Keratinocyte (primary cell): ENCODE measurements at regions not wholly inside any gene's neighbourhood (a gene's known extent, or its start where the extent isn't known, plus 50 kb on each side); places are given as distances from the start of the nearest gene placed in this dataset.

Source experiments
- CTCF ChIP-seq, 3 experiments: IDR thresholded peaks in 1 of 3; conservative IDR thresholded peaks in 1 of 3; optimal IDR thresholded peaks in 1 of 3; 2 replicates in 2 of 3; 3 replicates in 1 of 3; pipeline versions ENCODE3 to v1.5.1; 2011; ENCODE audit warnings: low read length in 3 of 3, mild to moderate bottlenecking in 3 of 3, moderate library complexity in 2 of 3, control low read depth in 1 of 3, inconsistent platforms in 1 of 3; ENCODE audit not compliant: insufficient read depth in 2 of 3; ENCODE audit errors: extremely low read depth in 1 of 3
- EZH2 ChIP-seq: IDR thresholded peaks from one replicate; pipeline ENCODE4 v1.6.1; 2012; ENCODE audit warnings: inconsistent platforms, mild to moderate bottlenecking, low read length, moderate library complexity

- TF ChIP-seq CTCF (optimal IDR thresholded peaks at IDR 0.05 in 1 of 3, IDR thresholded peaks at IDR 0.05 in 1 of 3, conservative IDR thresholded peaks at IDR 0.05 in 1 of 3; ENCODE audit: extremely low read depth in 1 of 3, insufficient read depth in 2 of 3, low read length in 3 of 3) (no peak), EZH2 (no peak)
Measured at GRCh38 chr5:28329176-28329575, 1290.8 kb upstream of the CDH9 start.
